ENCODE measurements at regions not wholly inside any gene's neighbourhood (a gene's known extent, or its start where the extent isn't known, plus 50 kb on each side); places are given as distances from the start of the nearest gene placed in this dataset.

DNA sequence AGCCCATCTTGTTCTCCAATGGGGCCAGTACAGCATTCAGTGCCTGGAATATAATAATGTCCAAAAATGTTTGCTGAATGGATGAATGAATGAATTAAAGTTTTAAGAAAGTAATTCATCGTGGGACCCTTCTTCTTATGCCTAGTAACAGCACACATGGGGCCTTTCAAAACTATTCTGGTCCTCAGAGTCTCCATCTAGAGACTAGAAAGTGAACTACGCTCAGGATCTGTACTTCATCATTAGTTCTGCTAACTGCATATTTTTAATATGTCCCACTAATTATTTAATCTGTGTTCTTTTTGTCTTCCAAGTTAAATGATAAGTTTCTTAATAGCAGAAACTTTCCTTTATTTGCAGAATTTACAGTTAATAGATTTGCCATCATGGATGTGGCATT, 172.5 kb downstream of the SMAD2 start:
- ChIA-PET CTCF (no interaction called here), POLR2A (ENCODE audit: low non-redundant PET) (no interaction called here)
- no peak overlapping the region for H3K27ac ChIP-seq
- TF ChIP-seq, protein P1, sequence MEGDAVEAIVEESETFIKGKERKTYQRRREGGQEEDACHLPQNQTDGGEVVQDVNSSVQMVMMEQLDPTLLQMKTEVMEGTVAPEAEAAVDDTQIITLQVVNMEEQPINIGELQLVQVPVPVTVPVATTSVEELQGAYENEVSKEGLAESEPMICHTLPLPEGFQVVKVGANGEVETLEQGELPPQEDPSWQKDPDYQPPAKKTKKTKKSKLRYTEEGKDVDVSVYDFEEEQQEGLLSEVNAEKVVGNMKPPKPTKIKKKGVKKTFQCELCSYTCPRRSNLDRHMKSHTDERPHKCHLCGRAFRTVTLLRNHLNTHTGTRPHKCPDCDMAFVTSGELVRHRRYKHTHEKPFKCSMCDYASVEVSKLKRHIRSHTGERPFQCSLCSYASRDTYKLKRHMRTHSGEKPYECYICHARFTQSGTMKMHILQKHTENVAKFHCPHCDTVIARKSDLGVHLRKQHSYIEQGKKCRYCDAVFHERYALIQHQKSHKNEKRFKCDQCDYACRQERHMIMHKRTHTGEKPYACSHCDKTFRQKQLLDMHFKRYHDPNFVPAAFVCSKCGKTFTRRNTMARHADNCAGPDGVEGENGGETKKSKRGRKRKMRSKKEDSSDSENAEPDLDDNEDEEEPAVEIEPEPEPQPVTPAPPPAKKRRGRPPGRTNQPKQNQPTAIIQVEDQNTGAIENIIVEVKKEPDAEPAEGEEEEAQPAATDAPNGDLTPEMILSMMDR (conservative IDR thresholded peaks at IDR 0.05; ENCODE audit: low read depth) = 0 out of 2 replicates have a peak, but pooled peaks have one; percentile 22
- no peak for DNase-seq (ENCODE audit: low spot score)

- CTCF ChIA-PET = interaction anchor here (0.6 kb wide), 2 partner anchors 15 to 637 kb away, joined by 3 read pairs; no protein-coding TSS in a partner anchor
- TF ChIP-seq, protein P1 (conservative IDR thresholded peaks at IDR 0.05; ENCODE audit: low read depth) = peak; percentile 86
- peak; percentile 23 for DNase-seq (ENCODE audit: low spot score)
- POLR2A ChIA-PET (ENCODE audit: low non-redundant PET) = no interaction called here
- no peak overlapping the region for H3K27ac ChIP-seq
Observed at GRCh38 chr18:47756364-47757016, 174.0 kb downstream of the SMAD2 start.

- DNase-seq (ENCODE audit: low spot score) = no peak
- no peak overlapping the region for H3K27ac ChIP-seq
- ChIA-PET POLR2A (ENCODE audit: low non-redundant PET) (no interaction called here), CTCF (interaction anchor here (0.7 kb wide), 1 partner anchor 550 kb away, joined by 5 read pairs; no protein-coding TSS in a partner anchor)
- TF ChIP-seq, protein P1 (conservative IDR thresholded peaks at IDR 0.05; ENCODE audit: low read depth) = no peak
Observed at GRCh38 chr18:47755102-47755456, 175.4 kb downstream of the SMAD2 start.

GRCh38 chr18:47754311-47755101, 176.0 kb downstream of the SMAD2 start:
- TF ChIP-seq, protein P1 (conservative IDR thresholded peaks at IDR 0.05; ENCODE audit: low read depth) = peak; percentile 70
- ChIA-PET CTCF (interaction anchor here (0.6 to 0.7 kb wide), 3 partner anchors 531 to 549 kb away, joined by 3 to 5 read pairs (median 5); no protein-coding TSS in a partner anchor), POLR2A (ENCODE audit: low non-redundant PET) (no interaction called here)
- H3K27ac ChIP-seq = no peak overlapping the region
- no peak for DNase-seq (ENCODE audit: low spot score)

- no peak overlapping the region for H3K27ac ChIP-seq
- POLR2A ChIA-PET (ENCODE audit: low non-redundant PET) = no interaction called here
- CTCF ChIA-PET = no interaction called here
- DNase-seq (ENCODE audit: low spot score) = no peak
- TF ChIP-seq, protein P1 (conservative IDR thresholded peaks at IDR 0.05; ENCODE audit: low read depth) = no peak
Observed at GRCh38 chr18:47752796-47753645, 177.4 kb downstream of the SMAD2 start.

- ChIA-PET POLR2A (ENCODE audit: low non-redundant PET) (no interaction called here), CTCF (no interaction called here)
- no peak for DNase-seq (ENCODE audit: low spot score)
- H3K27ac ChIP-seq = no peak overlapping the region
- TF ChIP-seq, protein P1 (conservative IDR thresholded peaks at IDR 0.05; ENCODE audit: low read depth) = no peak
Observed at GRCh38 chr18:47750889-47751423, 179.5 kb downstream of the SMAD2 start.

Data from RWPE1 (cell line).